ENCODE measurements at regions not wholly inside any gene's neighbourhood (a gene's known extent, or its start where the extent isn't known, plus 50 kb on each side); places are given as distances from the start of the nearest gene placed in this dataset.
"Not testable (repeated sequence)": the region's sequence is repeated elsewhere in the genome, so short reads cannot be mapped to it uniquely, and the experiment has no call there.

- POLR2A ChIA-PET = no interaction called here
- CTCF ChIA-PET = no interaction called here
Observed at GRCh38 chr1:79902418-79902817, 895.9 kb upstream of the ADGRL4 start.

- POLR2A ChIA-PET = no interaction called here
Observed at GRCh38 chr1:79899914-79900313, 893.4 kb upstream of the ADGRL4 start.

GRCh38 chr1:79896140-79896539, 889.6 kb upstream of the ADGRL4 start:
- ChIA-PET POLR2A (no interaction called here), CTCF (no interaction called here)

More at GRCh38 chr1:79899914-79900313, 893.4 kb upstream of the ADGRL4 start:
- CTCF ChIA-PET = no interaction called here

- POLR2A ChIA-PET = no interaction called here
Observed at GRCh38 chr1:79895573-79895972, 889.0 kb upstream of the ADGRL4 start.

GRCh38 chr1:79894129-79894528, 887.6 kb upstream of the ADGRL4 start:
- CTCF ChIA-PET, POLR2A ChIA-PET: not testable (repeated sequence)

More at GRCh38 chr1:79895573-79895972, 889.0 kb upstream of the ADGRL4 start:
- CTCF ChIA-PET = no interaction called here

- ChIA-PET CTCF (no interaction called here), POLR2A (no interaction called here)
Observed at GRCh38 chr1:79887059-79887458, 880.5 kb upstream of the ADGRL4 start.

GRCh38 chr1:79885101-79885500, 878.6 kb upstream of the ADGRL4 start:
- ChIA-PET CTCF (no interaction called here), POLR2A (no interaction called here)

GRCh38 chr1:79877086-79877485, 870.6 kb upstream of the ADGRL4 start:
- ChIA-PET POLR2A (no interaction called here), CTCF (no interaction called here)

- POLR2A ChIA-PET = no interaction called here
- CTCF ChIA-PET = no interaction called here
Observed at GRCh38 chr1:79875187-79875586, 868.7 kb upstream of the ADGRL4 start.

- CTCF ChIA-PET = no interaction called here
- POLR2A ChIA-PET = no interaction called here
Observed at GRCh38 chr1:79874289-79874688, 867.8 kb upstream of the ADGRL4 start.

GRCh38 chr1:79859212-79859948, 852.9 kb upstream of the ADGRL4 start:
- ChIA-PET CTCF (no interaction called here), POLR2A (no interaction called here)

GRCh38 chr1:79852004-79852403, 845.5 kb upstream of the ADGRL4 start:
- ChIA-PET POLR2A (no interaction called here), CTCF (no interaction called here)

- ChIA-PET CTCF (no interaction called here), POLR2A (no interaction called here)
Observed at GRCh38 chr1:79849388-79849787, 842.9 kb upstream of the ADGRL4 start.

- ChIA-PET POLR2A (no interaction called here), CTCF (no interaction called here)
Observed at GRCh38 chr1:79848316-79848715, 841.8 kb upstream of the ADGRL4 start.

- POLR2A ChIA-PET = no interaction called here
- CTCF ChIA-PET = no interaction called here
Observed at GRCh38 chr1:79847700-79848099, 841.2 kb upstream of the ADGRL4 start.

- ChIA-PET POLR2A (no interaction called here), CTCF (no interaction called here)
Observed at GRCh38 chr1:79845936-79846335, 839.4 kb upstream of the ADGRL4 start.

GRCh38 chr1:79842811-79843210, 836.3 kb upstream of the ADGRL4 start:
- POLR2A ChIA-PET = no interaction called here
- CTCF ChIA-PET = no interaction called here

GRCh38 chr1:79839882-79840281, 833.4 kb upstream of the ADGRL4 start:
- ChIA-PET CTCF (no interaction called here), POLR2A (no interaction called here)

- POLR2A ChIA-PET = no interaction called here
Observed at GRCh38 chr1:79827446-79827845, 820.9 kb upstream of the ADGRL4 start.

GRCh38 chr1:79825551-79825950, 819.0 kb upstream of the ADGRL4 start:
- CTCF ChIA-PET = no interaction called here

More at GRCh38 chr1:79827446-79827845, 820.9 kb upstream of the ADGRL4 start:
- CTCF ChIA-PET = no interaction called here

GRCh38 chr1:79822053-79822452, 815.5 kb upstream of the ADGRL4 start:
- ChIA-PET CTCF (no interaction called here), POLR2A (no interaction called here)

More at GRCh38 chr1:79825551-79825950, 819.0 kb upstream of the ADGRL4 start:
- POLR2A ChIA-PET = no interaction called here

- POLR2A ChIA-PET = no interaction called here
Observed at GRCh38 chr1:79819140-79819539, 812.6 kb upstream of the ADGRL4 start.

More at GRCh38 chr1:79819140-79819539, 812.6 kb upstream of the ADGRL4 start:
- CTCF ChIA-PET = no interaction called here
